MM.1S (cell line): ENCODE measurements at regions not wholly inside any gene's neighbourhood (a gene's known extent, or its start where the extent isn't known, plus 50 kb on each side); places are given as distances from the start of the nearest gene placed in this dataset.

Source experiments
- EZH2 ChIP-seq: fragments of 300-600 bp; sonication (generic); optimal IDR thresholded peaks from 2 replicates; pipeline ENCODE3; 2017; ENCODE audit warnings: low read depth, mild to moderate bottlenecking, antibody characterized with exemption, low read length, mixed read lengths
- EZH2phosphoT487 ChIP-seq: fragments of 300-600 bp; sonication (generic); IDR thresholded peaks from 2 replicates; pipeline ENCODE4 v1.6.1; 2018; ENCODE audit warnings: antibody characterized with exemption, low read length

- TF ChIP-seq EZH2 (no peak), EZH2phosphoT487 (no peak)
Observed at GRCh38 chr2:6103372-6103771, 411.2 kb downstream of the SOX11 start.
